ENCODE measurements at regions not wholly inside any gene's neighbourhood (a gene's known extent, or its start where the extent isn't known, plus 50 kb on each side); places are given as distances from the start of the nearest gene placed in this dataset.

- no peaks in the 10 kb centered on the region for H3K4me1 ChIP-seq (ENCODE audit: control insufficient read depth in 2 of 2, insufficient read depth in 2 of 2, low read length in 2 of 2)
- no peaks in the 10 kb centered on the region for H3K9me3 ChIP-seq (ENCODE audit: control insufficient read depth in 2 of 3, low read length in 3 of 3)
- Mint-ChIP-seq H3K9me3 (peaks cover 0 to 9% (median 4%) of the 10 kb centered on the region in 11 donors), H3K4me3 (no peak overlapping the region), H3K27ac (no peak overlapping the region), H3K36me3 (peaks cover 0 to 3% (median 0%) of the 10 kb centered on the region in 5 donors), H3K27me3 (peaks cover 0 to 14% (median 0%) of the 10 kb centered on the region in 5 donors), H3K4me1 (no peaks in the 10 kb centered on the region)
- no peaks in the 10 kb centered on the region for H3K36me3 ChIP-seq (ENCODE audit: control insufficient read depth in 2 of 3, insufficient read depth in 3 of 3, low read length in 3 of 3)
- CTCF ChIA-PET, result no interaction called here
- POLR2A ChIA-PET, result no interaction called here
- intact Hi-C loops (cut with micrococcal nuclease), result no loop called here
- DNase-seq, result no peak
- ATAC-seq, result no peak
- H3K27ac ChIP-seq (ENCODE audit: low read depth, low read length), result no peak overlapping the region
- no peak overlapping the region for H3K4me3 ChIP-seq (ENCODE audit: low read length)
- H3K27me3 ChIP-seq (ENCODE audit: control insufficient read depth in 2 of 2, insufficient read depth in 2 of 2, low read length in 2 of 2), result no peaks in the 10 kb centered on the region
Measured at GRCh38 chr1:60679524-60680375, 402.6 kb upstream of the NFIA start.

- H3K9me3 ChIP-seq (ENCODE audit: control insufficient read depth in 2 of 3, low read length in 3 of 3), result no peaks in the 10 kb centered on the region
- H3K36me3 ChIP-seq (ENCODE audit: control insufficient read depth in 2 of 3, insufficient read depth in 3 of 3, low read length in 3 of 3), result no peaks in the 10 kb centered on the region
- ChIA-PET CTCF (no interaction called here), POLR2A (no interaction called here)
- no peaks in the 10 kb centered on the region for H3K4me1 Mint-ChIP-seq
- no peak overlapping the region for H3K27ac Mint-ChIP-seq
- H3K4me1 ChIP-seq (ENCODE audit: control insufficient read depth in 2 of 2, insufficient read depth in 2 of 2, low read length in 2 of 2), result no peaks in the 10 kb centered on the region
- H3K27ac ChIP-seq (ENCODE audit: low read depth, low read length), result no peak overlapping the region
- H3K9me3 Mint-ChIP-seq, result peaks cover 0 to 9% (median 2%) of the 10 kb centered on the region in 11 donors
- H3K27me3 Mint-ChIP-seq, result peaks cover 0 to 18% (median 0%) of the 10 kb centered on the region in 5 donors
- H3K27me3 ChIP-seq (ENCODE audit: control insufficient read depth in 2 of 2, insufficient read depth in 2 of 2, low read length in 2 of 2), result no peaks in the 10 kb centered on the region
- H3K36me3 Mint-ChIP-seq, result no peaks in the 10 kb centered on the region
- intact Hi-C loops (cut with micrococcal nuclease), result no loop called here
- ATAC-seq, result no peak
- no peak for DNase-seq
- no peak overlapping the region for H3K4me3 ChIP-seq (ENCODE audit: low read length)
- H3K4me3 Mint-ChIP-seq, result no peak overlapping the region
Measured at GRCh38 chr1:60678802-60679201, 403.6 kb upstream of the NFIA start.

- no peak overlapping the region for H3K4me3 Mint-ChIP-seq
- H3K27ac ChIP-seq (ENCODE audit: low read depth, low read length), result no peak overlapping the region
- H3K4me3 ChIP-seq (ENCODE audit: low read length), result no peak overlapping the region
- H3K36me3 ChIP-seq (ENCODE audit: control insufficient read depth in 2 of 3, insufficient read depth in 3 of 3, low read length in 3 of 3), result no peaks in the 10 kb centered on the region
- H3K4me1 ChIP-seq (ENCODE audit: control insufficient read depth in 2 of 2, insufficient read depth in 2 of 2, low read length in 2 of 2), result no peaks in the 10 kb centered on the region
- CTCF ChIA-PET, result no interaction called here
- peaks cover 0 to 9% (median 2%) of the 10 kb centered on the region in 11 donors for H3K9me3 Mint-ChIP-seq
- H3K27ac Mint-ChIP-seq, result no peak overlapping the region
- H3K9me3 ChIP-seq (ENCODE audit: control insufficient read depth in 2 of 3, low read length in 3 of 3), result no peaks in the 10 kb centered on the region
- POLR2A ChIA-PET, result no interaction called here
- no peak for ATAC-seq
- intact Hi-C loops (cut with micrococcal nuclease), result no loop called here
- H3K27me3 Mint-ChIP-seq, result peaks cover 0 to 20% (median 0%) of the 10 kb centered on the region in 5 donors
- H3K27me3 ChIP-seq (ENCODE audit: control insufficient read depth in 2 of 2, insufficient read depth in 2 of 2, low read length in 2 of 2), result no peaks in the 10 kb centered on the region
- no peaks in the 10 kb centered on the region for H3K36me3 Mint-ChIP-seq
- DNase-seq, result no peak
- H3K4me1 Mint-ChIP-seq, result no peaks in the 10 kb centered on the region
Measured at GRCh38 chr1:60678391-60678790, 404.0 kb upstream of the NFIA start.

GRCh38 chr1:60672449-60672848, 409.9 kb upstream of the NFIA start:
- DNase-seq, result no peak
- Mint-ChIP-seq H3K27ac (no peak overlapping the region), H3K27me3 (peaks cover 0 to 28% (median 0%) of the 10 kb centered on the region in 5 donors), H3K4me1 (peaks cover 0 to 1% (median 0%) of the 10 kb centered on the region in 7 donors), H3K4me3 (no peak overlapping the region), H3K36me3 (no peaks in the 10 kb centered on the region), H3K9me3 (peaks cover 0 to 6% (median 0%) of the 10 kb centered on the region in 11 donors)
- ATAC-seq, result no peak
- H3K27ac ChIP-seq (ENCODE audit: low read depth, low read length), result no peak overlapping the region
- H3K4me3 ChIP-seq (ENCODE audit: low read length), result no peak overlapping the region
- no peaks in the 10 kb centered on the region for H3K9me3 ChIP-seq (ENCODE audit: control insufficient read depth in 2 of 3, low read length in 3 of 3)
- no peaks in the 10 kb centered on the region for H3K36me3 ChIP-seq (ENCODE audit: control insufficient read depth in 2 of 3, insufficient read depth in 3 of 3, low read length in 3 of 3)
- ChIA-PET CTCF (no interaction called here), POLR2A (no interaction called here)
- H3K27me3 ChIP-seq (ENCODE audit: control insufficient read depth in 2 of 2, insufficient read depth in 2 of 2, low read length in 2 of 2), result no peaks in the 10 kb centered on the region
- H3K4me1 ChIP-seq (ENCODE audit: control insufficient read depth in 2 of 2, insufficient read depth in 2 of 2, low read length in 2 of 2), result no peaks in the 10 kb centered on the region
- intact Hi-C loops (cut with micrococcal nuclease), result no loop called here

GRCh38 chr1:60670302-60670701, 412.1 kb upstream of the NFIA start:
- intact Hi-C loops (cut with micrococcal nuclease), result no loop called here
- H3K9me3 ChIP-seq (ENCODE audit: control insufficient read depth in 2 of 3, low read length in 3 of 3), result no peaks in the 10 kb centered on the region
- H3K36me3 ChIP-seq (ENCODE audit: control insufficient read depth in 2 of 3, insufficient read depth in 3 of 3, low read length in 3 of 3), result no peaks in the 10 kb centered on the region
- Mint-ChIP-seq H3K9me3 (peaks cover 0 to 6% (median 0%) of the 10 kb centered on the region in 11 donors), H3K27me3 (peaks cover 0 to 27% (median 0%) of the 10 kb centered on the region in 5 donors), H3K4me1 (peaks cover 0 to 1% (median 0%) of the 10 kb centered on the region in 7 donors), H3K27ac (no peak overlapping the region), H3K36me3 (no peaks in the 10 kb centered on the region), H3K4me3 (no peak overlapping the region)
- H3K27ac ChIP-seq (ENCODE audit: low read depth, low read length), result no peak overlapping the region
- ATAC-seq (no peak), DNase-seq (no peak)
- CTCF ChIA-PET, result no interaction called here
- H3K4me1 ChIP-seq (ENCODE audit: control insufficient read depth in 2 of 2, insufficient read depth in 2 of 2, low read length in 2 of 2), result no peaks in the 10 kb centered on the region
- no peaks in the 10 kb centered on the region for H3K27me3 ChIP-seq (ENCODE audit: control insufficient read depth in 2 of 2, insufficient read depth in 2 of 2, low read length in 2 of 2)
- POLR2A ChIA-PET, result interaction anchor here (0.6 kb wide), 1 partner anchor 21 kb away, joined by 4 read pairs; no protein-coding TSS in a partner anchor
- H3K4me3 ChIP-seq (ENCODE audit: low read length), result no peak overlapping the region

GRCh38 chr1:60668585-60668984, 413.8 kb upstream of the NFIA start:
- no peak overlapping the region for H3K4me3 ChIP-seq (ENCODE audit: low read length)
- intact Hi-C loops (cut with micrococcal nuclease), result no loop called here
- Mint-ChIP-seq H3K4me3 (no peak overlapping the region), H3K9me3 (peaks cover 0 to 6% (median 0%) of the 10 kb centered on the region in 11 donors), H3K4me1 (peaks cover 0 to 1% (median 0%) of the 10 kb centered on the region in 7 donors), H3K27me3 (peaks cover 0 to 15% (median 0%) of the 10 kb centered on the region in 5 donors), H3K36me3 (no peaks in the 10 kb centered on the region), H3K27ac (no peak overlapping the region)
- no peaks in the 10 kb centered on the region for H3K36me3 ChIP-seq (ENCODE audit: control insufficient read depth in 2 of 3, insufficient read depth in 3 of 3, low read length in 3 of 3)
- no peaks in the 10 kb centered on the region for H3K9me3 ChIP-seq (ENCODE audit: control insufficient read depth in 2 of 3, low read length in 3 of 3)
- ATAC-seq (no peak), DNase-seq (no peak)
- no peaks in the 10 kb centered on the region for H3K4me1 ChIP-seq (ENCODE audit: control insufficient read depth in 2 of 2, insufficient read depth in 2 of 2, low read length in 2 of 2)
- POLR2A ChIA-PET, result no interaction called here
- CTCF ChIA-PET, result no interaction called here
- no peaks in the 10 kb centered on the region for H3K27me3 ChIP-seq (ENCODE audit: control insufficient read depth in 2 of 2, insufficient read depth in 2 of 2, low read length in 2 of 2)
- no peak overlapping the region for H3K27ac ChIP-seq (ENCODE audit: low read depth, low read length)

GRCh38 chr1:60665311-60665710, 417.1 kb upstream of the NFIA start:
- ATAC-seq (no peak), DNase-seq (no peak)
- CTCF ChIA-PET, result no interaction called here
- Mint-ChIP-seq H3K36me3 (no peaks in the 10 kb centered on the region), H3K27me3 (peaks cover 0 to 15% (median 0%) of the 10 kb centered on the region in 5 donors), H3K4me3 (no peak overlapping the region), H3K27ac (no peak overlapping the region), H3K4me1 (peaks cover 0 to 1% (median 0%) of the 10 kb centered on the region in 7 donors), H3K9me3 (peaks cover 0 to 6% (median 0%) of the 10 kb centered on the region in 11 donors)
- no peak overlapping the region for H3K27ac ChIP-seq (ENCODE audit: low read depth, low read length)
- intact Hi-C loops (cut with micrococcal nuclease), result no loop called here
- no peaks in the 10 kb centered on the region for H3K4me1 ChIP-seq (ENCODE audit: control insufficient read depth in 2 of 2, insufficient read depth in 2 of 2, low read length in 2 of 2)
- H3K36me3 ChIP-seq (ENCODE audit: control insufficient read depth in 2 of 3, insufficient read depth in 3 of 3, low read length in 3 of 3), result no peaks in the 10 kb centered on the region
- H3K27me3 ChIP-seq (ENCODE audit: control insufficient read depth in 2 of 2, insufficient read depth in 2 of 2, low read length in 2 of 2), result no peaks in the 10 kb centered on the region
- H3K4me3 ChIP-seq (ENCODE audit: low read length), result no peak overlapping the region
- POLR2A ChIA-PET, result no interaction called here
- no peaks in the 10 kb centered on the region for H3K9me3 ChIP-seq (ENCODE audit: control insufficient read depth in 2 of 3, low read length in 3 of 3)
